Vagina (tissue), 2 donors: ENCODE measurements at regions not wholly inside any gene's neighbourhood (a gene's known extent, or its start where the extent isn't known, plus 50 kb on each side); places are given as distances from the start of the nearest gene placed in this dataset.

Experiments used
- DNase-seq, 2 donors: peaks; one replicate each; pipeline ENCODE4 v3.0.0-alpha.2; 2017; ENCODE audit errors: extremely low spot score in 2 of 2
- H3K27ac ChIP-seq: fragments of 200-600 bp; sonication (generic); one replicate; pipeline ENCODE4 v1.5.1; 2019
- H3K27me3 ChIP-seq: fragments of 200-600 bp; sonication (generic); one replicate; pipeline ENCODE4 v1.5.1; 2019
- H3K36me3 ChIP-seq, 2 donors: fragments of 200-600 bp; sonication (generic); one replicate each; pipeline ENCODE4 v1.5.1; 2017 to 2019
- H3K4me1 ChIP-seq: fragments of 200-600 bp; sonication (generic); one replicate; pipeline ENCODE4 v1.5.1; 2019
- H3K4me3 ChIP-seq, 2 donors: fragments of 200-600 bp; sonication (generic); 1 replicate in 1 of 2; 2 replicates in 1 of 2; pipeline ENCODE4 v1.5.1; 2016 to 2019
- H3K9me3 ChIP-seq: fragments of 200-600 bp; sonication (generic); one replicate; pipeline ENCODE4 v1.5.1; 2019
- POLR2A ChIP-seq, 2 donors: fragments of 450-650 bp; IDR thresholded peaks; one replicate each; pipeline ENCODE4 v1.6.1; 2017; ENCODE audit warnings: antibody characterized with exemption in 2 of 2, mild to moderate bottlenecking in 2 of 2, moderate library complexity in 2 of 2
- POLR2AphosphoS5 ChIP-seq, 2 donors: sonication (generic); formaldehyde crosslinking; IDR thresholded peaks; one replicate each; pipeline ENCODE4 v1.9.0; 2017; ENCODE audit warnings: antibody characterized with exemption in 2 of 2, mild to moderate bottlenecking in 2 of 2, low read depth in 1 of 2; ENCODE audit not compliant: insufficient read depth in 1 of 2
- intact Hi-C: fragments of 100-400 bp; cut with DNase I; formaldehyde crosslinking; loops from one replicate; pipeline ENCODE4 v1.15.1; 2023
- TF ChIP-seq, protein P1 (sequence below), 3 experiments: fragments of 450-650 bp in 2 of 3; fragments of 200-600 bp in 1 of 3; sonication (generic) in 1 of 3; IDR thresholded peaks; one replicate each; pipeline ENCODE4 v1.5.1; 2017 to 2019; ENCODE audit warnings: antibody characterized with exemption in 3 of 3, mild to moderate bottlenecking in 2 of 3, moderate library complexity in 2 of 3

DNA sequence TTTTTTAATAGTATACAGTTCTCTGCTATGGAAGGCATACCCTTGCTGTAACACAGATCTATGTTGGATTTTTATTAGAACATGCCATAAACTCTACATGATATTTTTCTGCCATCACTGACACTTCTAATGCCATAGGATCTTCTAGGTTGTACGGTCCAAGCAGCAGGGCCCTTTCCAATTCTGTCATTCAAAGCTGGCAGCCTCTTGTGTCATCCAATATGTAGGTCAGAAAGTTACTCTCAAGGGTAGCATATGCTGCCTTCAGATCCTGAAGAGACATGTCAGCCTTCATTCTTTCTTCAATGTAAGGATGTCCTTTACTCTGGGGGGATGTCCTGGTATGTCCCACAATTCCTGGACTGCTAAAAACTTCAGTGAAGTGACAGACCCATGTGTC lies 629.2 kb upstream of the USP24 start:
- DNase-seq: no peak
- Histone ChIP-seq H3K27ac (no peak overlapping the region), H3K9me3 (no peaks in the 10 kb centered on the region), H3K36me3 (no peaks in the 10 kb centered on the region), H3K4me1 (no peaks in the 10 kb centered on the region), H3K27me3 (no peaks in the 10 kb centered on the region), H3K4me3 (no peak overlapping the region)
- TF ChIP-seq POLR2A (IDR thresholded peaks at IDR 0.05) (no peak), POLR2AphosphoS5 (IDR thresholded peaks at IDR 0.05; ENCODE audit: insufficient read depth in 1 of 2, low read depth in 1 of 2) (no peak)
- TF ChIP-seq, protein P1, sequence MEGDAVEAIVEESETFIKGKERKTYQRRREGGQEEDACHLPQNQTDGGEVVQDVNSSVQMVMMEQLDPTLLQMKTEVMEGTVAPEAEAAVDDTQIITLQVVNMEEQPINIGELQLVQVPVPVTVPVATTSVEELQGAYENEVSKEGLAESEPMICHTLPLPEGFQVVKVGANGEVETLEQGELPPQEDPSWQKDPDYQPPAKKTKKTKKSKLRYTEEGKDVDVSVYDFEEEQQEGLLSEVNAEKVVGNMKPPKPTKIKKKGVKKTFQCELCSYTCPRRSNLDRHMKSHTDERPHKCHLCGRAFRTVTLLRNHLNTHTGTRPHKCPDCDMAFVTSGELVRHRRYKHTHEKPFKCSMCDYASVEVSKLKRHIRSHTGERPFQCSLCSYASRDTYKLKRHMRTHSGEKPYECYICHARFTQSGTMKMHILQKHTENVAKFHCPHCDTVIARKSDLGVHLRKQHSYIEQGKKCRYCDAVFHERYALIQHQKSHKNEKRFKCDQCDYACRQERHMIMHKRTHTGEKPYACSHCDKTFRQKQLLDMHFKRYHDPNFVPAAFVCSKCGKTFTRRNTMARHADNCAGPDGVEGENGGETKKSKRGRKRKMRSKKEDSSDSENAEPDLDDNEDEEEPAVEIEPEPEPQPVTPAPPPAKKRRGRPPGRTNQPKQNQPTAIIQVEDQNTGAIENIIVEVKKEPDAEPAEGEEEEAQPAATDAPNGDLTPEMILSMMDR (IDR thresholded peaks at IDR 0.05): no peak
- intact Hi-C loops: no loop called here

DNA sequence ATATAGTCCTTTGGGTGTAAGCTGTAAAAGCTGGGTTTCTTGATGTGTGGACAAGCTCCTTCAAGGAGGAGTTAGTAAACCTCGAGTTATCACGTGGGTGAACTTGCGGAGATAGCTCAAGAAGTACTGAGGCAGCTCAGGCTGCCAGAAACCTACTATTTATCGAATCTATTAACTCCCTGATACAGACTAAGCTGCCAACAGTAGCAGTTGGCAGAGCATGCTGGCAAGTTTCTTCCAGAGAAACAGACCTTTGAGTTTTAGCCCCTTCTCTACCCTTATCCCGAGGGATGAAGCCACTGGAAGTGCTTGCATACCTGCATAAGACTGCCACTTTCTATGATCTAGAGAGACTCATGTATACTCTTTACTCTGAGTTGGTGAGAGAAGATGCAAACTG lies 624.5 kb upstream of the USP24 start:
- intact Hi-C loops: no loop called here
- no peak overlapping the region for H3K4me3 ChIP-seq
- H3K4me1 ChIP-seq: no peaks in the 10 kb centered on the region
- no peaks in the 10 kb centered on the region for H3K36me3 ChIP-seq
- TF ChIP-seq POLR2A (IDR thresholded peaks at IDR 0.05): no peak
- TF ChIP-seq, protein P1 (IDR thresholded peaks at IDR 0.05): no peak
- no peak for TF ChIP-seq POLR2AphosphoS5 (IDR thresholded peaks at IDR 0.05; ENCODE audit: insufficient read depth in 1 of 2, low read depth in 1 of 2)
- no peak overlapping the region for H3K27ac ChIP-seq
- H3K9me3 ChIP-seq: no peaks in the 10 kb centered on the region
- DNase-seq: no peak
- H3K27me3 ChIP-seq: no peaks in the 10 kb centered on the region

- Histone ChIP-seq H3K4me1 (no peaks in the 10 kb centered on the region), H3K36me3 (no peaks in the 10 kb centered on the region), H3K27ac (no peak overlapping the region), H3K9me3 (no peaks in the 10 kb centered on the region), H3K4me3 (no peak overlapping the region), H3K27me3 (no peaks in the 10 kb centered on the region)
- intact Hi-C loops: no loop called here
- DNase-seq: no peak
- TF ChIP-seq, protein P1 (IDR thresholded peaks at IDR 0.05): no peak
Measured at GRCh38 chr1:55839221-55839620, 624.1 kb upstream of the USP24 start.

DNA sequence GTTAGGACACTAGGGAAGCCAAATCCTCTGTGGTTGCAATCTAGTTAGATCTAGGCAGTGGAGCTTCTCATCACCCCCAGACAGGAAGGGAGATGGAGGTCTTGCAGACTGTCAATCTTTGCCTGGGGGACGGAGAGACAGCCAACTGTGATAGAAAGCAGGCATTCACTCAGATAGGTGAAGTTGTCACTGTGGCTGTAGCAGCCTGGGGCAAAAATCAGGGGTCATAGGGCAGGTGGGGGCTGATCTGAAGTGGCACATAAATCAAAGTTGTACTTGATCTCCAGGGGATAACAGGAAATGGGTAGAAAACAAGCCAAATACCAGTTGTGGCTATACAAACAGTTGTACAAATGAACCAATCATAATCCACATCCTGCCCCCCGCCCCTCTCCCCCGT lies 620.9 kb upstream of the USP24 start:
- intact Hi-C loops: no loop called here
- H3K9me3 ChIP-seq: no peaks in the 10 kb centered on the region
- no peak for DNase-seq
- no peak overlapping the region for H3K4me3 ChIP-seq
- no peaks in the 10 kb centered on the region for H3K27me3 ChIP-seq
- H3K36me3 ChIP-seq: no peaks in the 10 kb centered on the region
- TF ChIP-seq POLR2A (IDR thresholded peaks at IDR 0.05): no peak
- TF ChIP-seq POLR2AphosphoS5 (IDR thresholded peaks at IDR 0.05; ENCODE audit: insufficient read depth in 1 of 2, low read depth in 1 of 2): no peak
- TF ChIP-seq, protein P1 (IDR thresholded peaks at IDR 0.05): no peak
- no peaks in the 10 kb centered on the region for H3K4me1 ChIP-seq
- no peak overlapping the region for H3K27ac ChIP-seq

DNA sequence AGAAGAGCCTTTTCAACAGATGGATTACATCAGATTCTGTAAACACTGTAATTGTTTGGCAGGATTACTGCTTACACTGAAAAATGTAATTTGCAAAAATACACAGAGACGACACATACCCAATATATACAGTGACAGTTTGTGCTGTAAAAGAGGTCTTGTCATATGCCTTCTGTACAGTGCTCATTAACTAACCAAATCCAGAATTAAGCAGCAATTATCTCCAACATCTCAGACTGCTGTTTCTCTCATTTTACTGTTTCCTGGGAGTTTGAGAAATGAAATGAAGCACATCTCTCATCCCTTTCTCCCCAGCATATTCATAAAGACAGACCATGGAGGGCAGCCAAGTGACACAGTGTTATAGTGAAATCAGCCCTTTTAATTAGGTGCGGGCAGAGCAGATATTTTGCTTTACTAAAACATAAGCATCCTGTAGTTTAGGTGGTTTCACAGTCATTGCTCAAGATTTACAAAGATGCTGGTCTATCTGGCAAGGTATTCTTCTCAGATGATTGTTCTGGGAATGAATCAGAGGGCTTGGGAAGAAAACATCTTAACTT lies 618.4 kb upstream of the USP24 start:
- DNase-seq: no peak
- H3K27me3 ChIP-seq: no peaks in the 10 kb centered on the region
- H3K4me3 ChIP-seq: no peak overlapping the region
- H3K9me3 ChIP-seq: no peaks in the 10 kb centered on the region
- intact Hi-C loops: no loop called here
- no peaks in the 10 kb centered on the region for H3K36me3 ChIP-seq
- peak overlapping the region; percentile 44 for H3K27ac ChIP-seq
- TF ChIP-seq, protein P1 (IDR thresholded peaks at IDR 0.05): no peak
- TF ChIP-seq POLR2AphosphoS5 (IDR thresholded peaks at IDR 0.05; ENCODE audit: insufficient read depth in 1 of 2, low read depth in 1 of 2) (no peak), POLR2A (IDR thresholded peaks at IDR 0.05) (no peak)
- no peaks in the 10 kb centered on the region for H3K4me1 ChIP-seq
